ENCODE measurements at regions not wholly inside any gene's neighbourhood (a gene's known extent, or its start where the extent isn't known, plus 50 kb on each side); places are given as distances from the start of the nearest gene placed in this dataset.
A peak's percentile ranks its signal among the peaks of the same experiment; 100 is the strongest.

GRCh38 chr3:194961571-194961970 is 275.9 kb downstream of the FAM43A start:
- FAIRE-seq (no peak), DNase-seq (ENCODE audit: low spot score) (no peak)

- FAIRE-seq (no peak), DNase-seq (ENCODE audit: low spot score) (no peak)
Observed at GRCh38 chr3:194962056-194962455, 276.4 kb downstream of the FAM43A start.

DNA sequence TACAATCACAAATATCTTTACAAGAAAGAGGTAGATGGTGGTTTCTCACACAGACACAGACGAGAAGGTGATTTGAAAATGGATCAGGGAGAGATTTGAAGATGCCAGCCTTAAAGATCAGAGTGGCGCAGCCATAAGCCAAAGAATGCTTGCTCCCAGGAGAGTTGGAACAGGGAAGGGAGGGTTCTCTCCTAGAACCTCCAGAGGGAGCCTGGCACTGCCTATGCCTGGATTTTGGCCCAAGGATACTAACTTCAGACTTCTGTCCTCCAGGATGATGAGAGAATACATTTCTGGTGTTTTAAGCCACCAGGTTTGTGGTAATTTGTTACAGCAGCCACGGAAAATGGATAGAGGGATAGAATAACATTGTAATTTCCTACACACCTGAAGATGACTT is 279.1 kb downstream of the FAM43A start:
- FAIRE-seq: no peak
- no peak for DNase-seq (ENCODE audit: low spot score)

GRCh38 chr3:194967151-194968117 is 281.8 kb downstream of the FAM43A start:
- no peak for FAIRE-seq
- DNase-seq (ENCODE audit: low spot score): no peak

DNA sequence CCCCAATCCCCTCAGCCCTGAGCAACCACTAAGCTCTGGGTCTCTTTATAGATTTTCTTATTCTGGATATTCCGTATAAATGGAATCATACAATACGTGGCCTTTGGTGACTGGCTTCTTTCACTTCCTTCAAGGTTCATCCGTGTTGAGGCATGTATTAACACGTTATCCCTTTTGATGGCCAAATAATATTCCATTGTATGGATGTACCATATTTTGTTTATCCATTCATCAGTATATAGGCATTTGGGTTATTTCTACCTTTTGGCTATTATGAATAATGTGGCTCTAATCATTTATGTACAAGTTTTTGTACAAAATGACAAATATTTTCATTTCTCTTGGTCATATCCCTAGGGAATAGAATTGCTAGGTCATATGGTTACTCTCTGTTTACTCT is 284.4 kb downstream of the FAM43A start:
- DNase-seq (ENCODE audit: low spot score) (no peak), FAIRE-seq (no peak)

DNA sequence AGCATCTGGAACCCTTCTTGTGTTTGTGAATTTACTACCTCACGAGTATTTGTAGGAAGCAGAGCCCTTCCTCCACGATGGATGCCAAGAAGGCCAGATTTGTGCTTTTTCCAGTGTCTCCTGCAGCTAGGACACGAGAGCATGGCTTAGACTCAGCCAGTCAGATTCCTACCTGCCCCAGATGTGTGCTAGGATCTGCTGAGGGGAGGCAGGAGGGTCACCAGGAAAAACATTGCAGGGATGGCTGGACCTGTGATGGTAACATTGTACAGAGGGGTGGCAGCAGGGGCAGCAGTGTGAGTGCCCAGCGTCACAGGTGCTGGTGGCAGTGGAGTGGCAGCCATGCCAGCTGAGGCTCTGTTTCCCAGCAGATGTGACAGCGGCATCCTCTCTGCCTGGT is 285.3 kb downstream of the FAM43A start:
- no peak for FAIRE-seq
- no peak for DNase-seq (ENCODE audit: low spot score)

DNA sequence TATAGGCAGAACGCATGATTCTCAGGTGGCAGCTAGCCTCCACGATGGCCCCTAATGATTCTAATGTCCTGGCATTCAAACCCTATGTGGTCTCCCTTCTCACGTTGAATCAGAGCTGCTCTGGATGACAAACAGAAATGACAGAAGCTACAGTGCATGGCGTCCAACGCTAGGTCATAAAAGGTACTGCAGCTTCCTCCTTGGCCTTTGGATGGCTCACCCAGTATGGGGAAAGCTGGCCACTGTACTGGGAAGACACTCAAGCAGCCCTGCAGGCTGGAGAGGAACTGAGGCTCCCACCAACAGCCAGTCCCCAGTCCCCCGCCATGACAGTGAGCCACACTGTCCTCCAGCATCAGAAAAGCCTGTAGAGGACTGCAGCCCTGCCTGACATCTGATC is 286.3 kb downstream of the FAM43A start:
- FAIRE-seq (no peak), DNase-seq (ENCODE audit: low spot score) (no peak)

DNA sequence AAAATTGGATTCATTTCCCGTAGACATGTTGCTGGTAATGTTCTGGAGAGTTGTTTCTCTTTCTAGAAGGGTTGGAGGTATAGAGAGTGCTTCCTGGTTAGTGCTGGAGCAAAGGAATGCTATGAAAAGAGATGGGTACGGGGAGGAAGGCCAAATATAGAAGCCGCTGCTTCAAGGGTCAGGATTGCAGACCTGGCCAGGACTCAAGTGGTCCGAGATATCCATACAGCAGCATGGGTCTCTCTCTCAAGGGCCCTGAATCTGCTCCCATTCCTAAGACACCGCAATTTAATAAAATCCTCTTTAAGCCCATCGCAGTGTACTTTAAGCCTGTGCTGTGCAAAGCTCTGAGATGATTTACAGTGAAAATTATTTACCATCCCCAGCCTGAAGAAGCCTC is 287.0 kb downstream of the FAM43A start:
- DNase-seq (ENCODE audit: low spot score) (no peak), FAIRE-seq (no peak)

GRCh38 chr3:194973366-194974000 is 287.8 kb downstream of the FAM43A start:
- FAIRE-seq: no peak

GRCh38 chr3:194974468-194975135 is 288.9 kb downstream of the FAM43A start:
- no peak for DNase-seq (ENCODE audit: low spot score)
- FAIRE-seq: no peak

More at GRCh38 chr3:194973366-194974000, 287.8 kb downstream of the FAM43A start:
- no peak for DNase-seq (ENCODE audit: low spot score)

- FAIRE-seq (no peak), DNase-seq (ENCODE audit: low spot score) (no peak)
Observed at GRCh38 chr3:194976049-194976451, 290.4 kb downstream of the FAM43A start.

GRCh38 chr3:194976874-194977273 is 291.2 kb downstream of the FAM43A start:
- DNase-seq (ENCODE audit: low spot score) (no peak), FAIRE-seq (no peak)

- FAIRE-seq (no peak), DNase-seq (ENCODE audit: low spot score) (no peak)
Observed at GRCh38 chr3:194977356-194977755, 291.7 kb downstream of the FAM43A start.

DNA sequence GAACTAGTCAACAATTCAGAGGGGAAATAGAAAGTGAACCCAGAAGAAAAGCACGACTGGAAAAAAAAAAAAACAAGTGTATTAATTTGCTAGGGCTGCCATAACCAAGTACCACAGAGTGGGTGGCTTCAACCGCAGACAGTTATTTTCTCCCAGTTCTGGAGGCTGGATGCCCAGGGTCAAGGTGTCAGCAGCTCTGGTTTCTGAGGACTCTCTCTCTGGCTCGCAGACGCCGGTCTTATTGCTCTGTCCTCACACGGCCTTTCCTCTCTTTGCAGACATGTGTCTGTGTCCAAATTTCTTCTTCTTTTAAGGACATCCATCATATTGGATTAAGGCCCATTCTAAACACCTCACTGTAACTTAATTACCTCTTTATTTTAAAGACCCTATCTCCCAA is 291.8 kb downstream of the XXYLT1 start:
- no peak for DNase-seq (ENCODE audit: low spot score)
- no peak for FAIRE-seq

DNA sequence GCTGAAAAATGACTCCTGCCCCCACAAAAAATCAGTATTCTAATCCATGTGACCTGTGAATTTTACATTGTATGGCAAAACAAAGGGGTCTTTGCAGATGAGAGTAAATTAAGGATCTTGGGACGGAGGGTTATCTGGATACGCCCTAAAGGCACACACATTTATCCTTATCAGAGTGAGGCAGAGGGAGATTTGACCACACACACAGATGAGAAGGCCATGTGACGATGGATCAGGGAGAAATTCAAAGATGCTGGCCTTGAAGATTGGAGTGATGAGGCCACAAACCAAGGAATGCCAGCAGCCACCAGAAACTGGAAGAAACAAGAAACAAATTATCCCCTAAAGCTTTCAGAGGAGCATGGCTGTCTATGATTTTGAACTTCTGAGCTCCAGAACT is 288.5 kb downstream of the XXYLT1 start:
- no peak for FAIRE-seq

GRCh38 chr3:194983121-194983520 is 287.8 kb downstream of the XXYLT1 start:
- no peak for DNase-seq (ENCODE audit: low spot score)
- no peak for FAIRE-seq

More for the DNA sequence above, 288.5 kb downstream of the XXYLT1 start:
- DNase-seq (ENCODE audit: low spot score): no peak

- FAIRE-seq (no peak), DNase-seq (ENCODE audit: low spot score) (no peak)
Observed at GRCh38 chr3:194983620-194984019, 287.3 kb downstream of the XXYLT1 start.

GRCh38 chr3:194984066-194984465 is 286.9 kb downstream of the XXYLT1 start:
- no peak for DNase-seq (ENCODE audit: low spot score)
- no peak for FAIRE-seq

GRCh38 chr3:194984622-194985021 is 286.3 kb downstream of the XXYLT1 start:
- FAIRE-seq (no peak), DNase-seq (ENCODE audit: low spot score) (no peak)

DNA sequence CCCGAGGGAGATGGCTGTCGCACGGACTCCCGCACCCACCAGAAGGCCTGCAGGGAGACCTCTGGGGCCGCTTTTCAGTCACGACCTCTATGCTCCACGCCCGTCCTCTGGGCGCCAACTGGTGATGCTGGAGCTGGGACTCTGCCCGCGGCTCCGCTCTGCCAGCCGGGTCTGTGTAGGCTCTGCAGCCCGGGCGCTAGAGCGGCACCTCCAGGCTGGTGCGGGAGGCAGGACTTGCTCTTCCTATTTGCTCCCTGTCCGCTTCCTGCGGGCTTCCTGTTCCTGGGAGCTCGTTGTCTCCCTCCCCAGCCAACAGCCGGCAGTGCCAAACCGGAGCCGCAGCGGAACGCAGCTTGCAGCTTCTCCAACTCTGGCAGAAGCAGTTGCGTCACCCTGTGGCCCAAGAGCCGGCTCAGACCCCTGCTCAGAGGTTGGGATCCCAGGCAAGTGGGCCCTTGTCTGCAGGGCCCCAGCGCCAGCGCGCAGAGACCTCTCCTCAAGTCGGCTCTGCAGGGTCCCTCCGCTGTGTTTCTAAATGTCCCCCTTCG is 285.9 kb downstream of the XXYLT1 start:
- DNase-seq (ENCODE audit: low spot score): no peak

GRCh38 chr3:194986208-194987043 is 284.5 kb downstream of the XXYLT1 start:
- DNase-seq (ENCODE audit: low spot score): peak; percentile 55
- FAIRE-seq: no peak

More for the DNA sequence above, 285.9 kb downstream of the XXYLT1 start:
- no peak for FAIRE-seq

All from RCC 7860 (cell line).